ENCODE measurements at regions not wholly inside any gene's neighbourhood (a gene's known extent, or its start where the extent isn't known, plus 50 kb on each side); places are given as distances from the start of the nearest gene placed in this dataset.

- TF ChIP-seq SMC3 (IDR thresholded peaks at IDR 0.05; ENCODE audit: low read depth, low read length), result no peak
- no peak for TF ChIP-seq TEAD4 (IDR thresholded peaks at IDR 0.05; ENCODE audit: borderline replicate concordance, insufficient read depth)
- TF ChIP-seq, protein P1, sequence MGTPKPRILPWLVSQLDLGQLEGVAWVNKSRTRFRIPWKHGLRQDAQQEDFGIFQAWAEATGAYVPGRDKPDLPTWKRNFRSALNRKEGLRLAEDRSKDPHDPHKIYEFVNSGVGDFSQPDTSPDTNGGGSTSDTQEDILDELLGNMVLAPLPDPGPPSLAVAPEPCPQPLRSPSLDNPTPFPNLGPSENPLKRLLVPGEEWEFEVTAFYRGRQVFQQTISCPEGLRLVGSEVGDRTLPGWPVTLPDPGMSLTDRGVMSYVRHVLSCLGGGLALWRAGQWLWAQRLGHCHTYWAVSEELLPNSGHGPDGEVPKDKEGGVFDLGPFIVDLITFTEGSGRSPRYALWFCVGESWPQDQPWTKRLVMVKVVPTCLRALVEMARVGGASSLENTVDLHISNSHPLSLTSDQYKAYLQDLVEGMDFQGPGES (IDR thresholded peaks at IDR 0.05; ENCODE audit: low read depth, low read length), result no peak
- no peak for TF ChIP-seq RFX5 (IDR thresholded peaks at IDR 0.05; ENCODE audit: low read length)
- no peak for TF ChIP-seq NFIC (IDR thresholded peaks at IDR 0.05; ENCODE audit: borderline replicate concordance)
- Histone ChIP-seq H3K4me1 (ENCODE audit: control insufficient read depth in 1 of 2, insufficient read depth in 2 of 2, low read depth in 1 of 2, low read length in 1 of 2) (no peaks in the 10 kb centered on the region), H3K27me3 (ENCODE audit: insufficient read depth) (no peaks in the 10 kb centered on the region), H3K27ac (ENCODE audit: low read depth in 2 of 2, low read length in 1 of 2) (no peak overlapping the region), H3K4me2 (no peak overlapping the region), H3K9ac (no peak overlapping the region), H3F3A (replicated peaks; ENCODE audit: insufficient read depth) (no peaks in the 10 kb centered on the region), H3K4me3 (ENCODE audit: low read depth in 2 of 2, low read length in 1 of 2) (no peak overlapping the region), H4K20me1 (ENCODE audit: insufficient read depth) (no peaks in the 10 kb centered on the region), H3K79me2 (ENCODE audit: insufficient read depth) (no peaks in the 10 kb centered on the region), H3K9me2 (no peaks in the 10 kb centered on the region), H2AFZ (ENCODE audit: low read depth) (no peak overlapping the region), H3K9me3 (no peaks in the 10 kb centered on the region), H3K36me3 (replicated peaks in 1 of 2; ENCODE audit: control insufficient read depth in 1 of 2, insufficient read depth in 2 of 2, low read length in 1 of 2) (no peaks in the 10 kb centered on the region)
- no peak for DNase-seq
- CTCF ChIA-PET, result interaction anchor here (1.5 kb wide), 1 partner anchor 39 kb away, joined by 3 read pairs; no protein-coding TSS in a partner anchor
- POLR2A ChIA-PET, result no interaction called here
- WGBS (ENCODE audit: low lambda C conversion rate), result 0% methylated on average over 3 of the region's 3 CpGs
Observed at GRCh38 chr2:34534761-34535160, 935.7 kb upstream of the FAM98A start.

DNA sequence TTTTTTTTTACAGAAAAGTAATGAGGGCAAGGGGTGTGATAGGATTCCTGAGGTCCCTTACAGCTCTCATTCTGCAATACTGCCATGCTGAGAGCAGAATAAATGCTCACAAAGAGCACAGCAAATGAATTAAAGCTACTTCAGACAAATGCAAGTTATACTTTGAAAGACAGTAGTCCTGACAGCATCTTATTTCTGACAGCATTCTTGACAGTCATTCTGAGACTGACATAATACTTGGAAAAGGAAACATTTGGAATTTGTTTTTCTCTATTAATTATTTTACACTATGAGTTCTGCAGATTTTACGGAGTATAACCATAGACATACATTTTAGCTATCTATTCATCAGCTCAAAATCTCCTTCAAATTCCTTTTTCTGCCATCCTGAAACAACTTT is 935.2 kb upstream of the FAM98A start:
- Histone ChIP-seq H3K9me2 (no peaks in the 10 kb centered on the region), H3K4me2 (no peak overlapping the region), H3K9me3 (no peaks in the 10 kb centered on the region), H3K9ac (no peak overlapping the region), H2AFZ (ENCODE audit: low read depth) (no peak overlapping the region), H3K27ac (ENCODE audit: low read depth in 2 of 2, low read length in 1 of 2) (no peak overlapping the region), H3F3A (replicated peaks; ENCODE audit: insufficient read depth) (no peaks in the 10 kb centered on the region), H3K4me1 (ENCODE audit: control insufficient read depth in 1 of 2, insufficient read depth in 2 of 2, low read depth in 1 of 2, low read length in 1 of 2) (no peaks in the 10 kb centered on the region), H3K27me3 (ENCODE audit: insufficient read depth) (no peaks in the 10 kb centered on the region), H3K79me2 (ENCODE audit: insufficient read depth) (no peaks in the 10 kb centered on the region), H3K36me3 (replicated peaks in 1 of 2; ENCODE audit: control insufficient read depth in 1 of 2, insufficient read depth in 2 of 2, low read length in 1 of 2) (no peaks in the 10 kb centered on the region), H4K20me1 (ENCODE audit: insufficient read depth) (no peaks in the 10 kb centered on the region), H3K4me3 (ENCODE audit: low read depth in 2 of 2, low read length in 1 of 2) (no peak overlapping the region)
- no peak for TF ChIP-seq EZH2phosphoT487 (IDR thresholded peaks at IDR 0.05; ENCODE audit: borderline replicate concordance, low read depth)
- no peak for TF ChIP-seq FOSL2 (IDR thresholded peaks at IDR 0.05; ENCODE audit: borderline replicate concordance, low read depth)
- TF ChIP-seq GABPA (IDR thresholded peaks at IDR 0.05; ENCODE audit: low read depth), result no peak
- TF ChIP-seq ELF1 (IDR thresholded peaks at IDR 0.05), result no peak
- no peak for TF ChIP-seq EP300 (IDR thresholded peaks at IDR 0.05; ENCODE audit: borderline replicate concordance in 1 of 2, low read depth in 1 of 2, low read length in 1 of 2)
- no peak for TF ChIP-seq YY1 (IDR thresholded peaks at IDR 0.05; ENCODE audit: low read depth)
- no peak for TF ChIP-seq RCOR1 (IDR thresholded peaks at IDR 0.05; ENCODE audit: low read length)
- no peak for TF ChIP-seq CHD2 (IDR thresholded peaks at IDR 0.05; ENCODE audit: low read length, partially characterized antibody)
- no peak for TF ChIP-seq PBX3 (IDR thresholded peaks at IDR 0.05)
- WGBS (ENCODE audit: low lambda C conversion rate), result 5% methylated on average over 1 of the region's 1 CpG
- ChIA-PET CTCF (interaction anchor here (1.5 kb wide), 1 partner anchor 39 kb away, joined by 3 read pairs; no protein-coding TSS in a partner anchor), POLR2A (no interaction called here)
- no peak for DNase-seq

Measured in SK-N-SH (cell line).